ENCODE measurements at regions not wholly inside any gene's neighbourhood (a gene's known extent, or its start where the extent isn't known, plus 50 kb on each side); places are given as distances from the start of the nearest gene placed in this dataset.
A peak's percentile ranks its signal among the peaks of the same experiment; 100 is the strongest.

DNA sequence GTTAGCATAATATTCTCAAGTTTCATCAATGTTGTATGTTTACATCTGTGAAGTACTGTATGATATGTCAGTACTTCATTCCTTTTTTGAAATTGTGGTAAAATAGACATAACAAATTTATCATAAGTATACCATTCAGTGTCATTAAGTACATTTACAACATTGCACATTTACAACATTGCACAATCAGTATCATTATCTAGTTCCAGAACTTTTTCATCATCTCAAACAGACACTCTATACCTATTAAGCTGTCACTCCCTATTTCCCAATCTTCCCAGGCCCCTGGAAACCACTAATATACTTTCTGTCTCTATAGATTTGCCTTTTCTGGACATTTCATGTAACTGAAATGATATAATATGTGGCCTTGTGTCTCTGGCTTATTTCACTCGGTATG lies 75.1 kb upstream of the ATG10 start:
- WGBS (ENCODE audit: extremely low coverage, insufficient coverage, insufficient read length) = no CpG with 5 or more reads among the region's 1 CpG
- H3K36me3 ChIP-seq (ENCODE audit: control insufficient read depth in 1 of 2, insufficient read depth in 2 of 2, low read length in 2 of 2) = no peaks in the 10 kb centered on the region
- no peak overlapping the region for H3K4me2 ChIP-seq (ENCODE audit: low read length)
- H3K14ac ChIP-seq (ENCODE audit: low read length) = no peak overlapping the region
- DNase-seq = no peak
- no peaks in the 10 kb centered on the region for H3K4me1 ChIP-seq (ENCODE audit: control insufficient read depth in 1 of 2, insufficient read depth in 2 of 2, low read length in 2 of 2)
- H2AFZ ChIP-seq (ENCODE audit: insufficient read depth, low read length, poor library complexity) = no peak overlapping the region
- H4K12ac ChIP-seq (ENCODE audit: low read depth, low read length) = no peak overlapping the region
- no peak overlapping the region for H3K9ac ChIP-seq (ENCODE audit: low read length)
- H3K4me3 ChIP-seq (ENCODE audit: low read depth, low read length) = no peak overlapping the region
- H2BK5ac ChIP-seq (ENCODE audit: low read depth, low read length, poor library complexity) = no peak overlapping the region
- no peak overlapping the region for H3K27ac ChIP-seq (ENCODE audit: low read depth, low read length)
- H2AK5ac ChIP-seq (ENCODE audit: low read length) = no peak overlapping the region
- no peak overlapping the region for H3K4ac ChIP-seq (ENCODE audit: low read depth, low read length)
- no peak overlapping the region for H2BK120ac ChIP-seq (ENCODE audit: insufficient read depth, low read length, poor library complexity)
- H3K79me2 ChIP-seq (ENCODE audit: control insufficient read depth, insufficient read depth, low read length, poor library complexity) = no peaks in the 10 kb centered on the region
- H4K8ac ChIP-seq (ENCODE audit: low read depth, low read length) = no peak overlapping the region
- H4K91ac ChIP-seq (ENCODE audit: low read depth, low read length) = no peak overlapping the region
- no peaks in the 10 kb centered on the region for H3K79me1 ChIP-seq (ENCODE audit: low read length)
- H3K27me3 ChIP-seq (ENCODE audit: insufficient read depth, low read length) = no peaks in the 10 kb centered on the region
- H3K9me3 ChIP-seq (ENCODE audit: insufficient read depth, low read depth, low read length) = peaks cover 2% of the 10 kb centered on the region
- no peak overlapping the region for H3K18ac ChIP-seq (ENCODE audit: low read length)
- H3K23ac ChIP-seq (ENCODE audit: low read length) = no peak overlapping the region
- no peak overlapping the region for H2BK12ac ChIP-seq (ENCODE audit: low read length)

DNA sequence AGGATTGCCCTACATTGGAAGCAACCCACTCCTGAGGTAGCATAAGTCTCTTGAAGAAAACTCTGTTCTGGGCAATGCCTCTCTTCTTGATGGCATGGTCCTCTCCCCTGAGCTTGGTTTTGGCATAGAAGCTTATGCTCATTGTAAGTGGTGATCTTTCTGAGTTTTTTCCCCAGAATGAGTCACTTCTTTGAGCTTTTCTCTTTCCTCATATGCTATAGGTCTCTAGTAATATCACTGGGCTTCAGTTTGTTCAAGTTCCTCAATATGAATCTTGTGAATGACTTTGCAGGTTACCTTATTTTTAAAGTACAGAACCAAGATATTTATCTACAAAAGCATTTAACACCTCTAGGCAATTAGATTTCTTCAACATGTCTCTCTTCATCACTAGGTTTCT lies 76.5 kb upstream of the ATG10 start:
- no peak overlapping the region for H3K4me3 ChIP-seq (ENCODE audit: low read depth, low read length)
- no peaks in the 10 kb centered on the region for H3K36me3 ChIP-seq (ENCODE audit: control insufficient read depth in 1 of 2, insufficient read depth in 2 of 2, low read length in 2 of 2)
- no peak overlapping the region for H2BK120ac ChIP-seq (ENCODE audit: insufficient read depth, low read length, poor library complexity)
- H3K23ac ChIP-seq (ENCODE audit: low read length) = no peak overlapping the region
- no peak overlapping the region for H3K27ac ChIP-seq (ENCODE audit: low read depth, low read length)
- H3K9me3 ChIP-seq (ENCODE audit: insufficient read depth, low read depth, low read length) = peaks cover 8% of the 10 kb centered on the region
- no peak overlapping the region for H2AFZ ChIP-seq (ENCODE audit: insufficient read depth, low read length, poor library complexity)
- no peak overlapping the region for H4K8ac ChIP-seq (ENCODE audit: low read depth, low read length)
- H4K12ac ChIP-seq (ENCODE audit: low read depth, low read length) = no peak overlapping the region
- H4K91ac ChIP-seq (ENCODE audit: low read depth, low read length) = no peak overlapping the region
- H3K27me3 ChIP-seq (ENCODE audit: insufficient read depth, low read length) = no peaks in the 10 kb centered on the region
- H3K79me2 ChIP-seq (ENCODE audit: control insufficient read depth, insufficient read depth, low read length, poor library complexity) = no peaks in the 10 kb centered on the region
- H3K18ac ChIP-seq (ENCODE audit: low read length) = no peak overlapping the region
- no peaks in the 10 kb centered on the region for H3K79me1 ChIP-seq (ENCODE audit: low read length)
- no peaks in the 10 kb centered on the region for H3K4me1 ChIP-seq (ENCODE audit: control insufficient read depth in 1 of 2, insufficient read depth in 2 of 2, low read length in 2 of 2)
- H3K4me2 ChIP-seq (ENCODE audit: low read length) = no peak overlapping the region
- no peak overlapping the region for H3K9ac ChIP-seq (ENCODE audit: low read length)
- no peak overlapping the region for H3K4ac ChIP-seq (ENCODE audit: low read depth, low read length)
- no peak overlapping the region for H2BK12ac ChIP-seq (ENCODE audit: low read length)
- no peak overlapping the region for H2BK5ac ChIP-seq (ENCODE audit: low read depth, low read length, poor library complexity)
- H3K14ac ChIP-seq (ENCODE audit: low read length) = no peak overlapping the region
- no peak overlapping the region for H2AK5ac ChIP-seq (ENCODE audit: low read length)
- peak in 1 of 2 donors; percentile 9 for DNase-seq

DNA sequence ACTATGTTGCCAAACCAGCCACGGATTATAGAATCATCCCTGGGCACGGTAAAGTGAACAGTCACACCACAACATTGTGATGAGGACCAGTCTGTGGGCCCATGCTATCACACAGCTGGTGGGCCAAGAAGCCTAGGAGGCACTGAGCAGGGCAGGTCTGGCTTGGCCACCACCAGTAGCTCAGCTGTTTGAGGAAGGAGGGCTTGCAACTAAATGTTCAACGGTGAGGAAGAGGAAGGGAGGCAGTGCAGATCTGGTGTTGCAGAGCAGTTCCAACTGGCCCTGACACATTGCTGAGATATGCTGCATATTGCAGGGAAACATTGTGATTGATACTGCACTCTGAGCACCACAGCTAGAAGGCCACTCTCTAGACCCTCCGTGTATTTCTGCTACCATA lies 77.9 kb upstream of the ATG10 start:
- Histone ChIP-seq H3K23ac (ENCODE audit: low read length) (no peak overlapping the region), H4K8ac (ENCODE audit: low read depth, low read length) (no peak overlapping the region), H3K4ac (ENCODE audit: low read depth, low read length) (no peak overlapping the region), H3K4me3 (ENCODE audit: low read depth, low read length) (no peak overlapping the region), H3K27ac (ENCODE audit: low read depth, low read length) (no peak overlapping the region), H3K4me2 (ENCODE audit: low read length) (no peak overlapping the region), H3K27me3 (ENCODE audit: insufficient read depth, low read length) (no peaks in the 10 kb centered on the region), H3K79me1 (ENCODE audit: low read length) (no peaks in the 10 kb centered on the region), H3K9ac (ENCODE audit: low read length) (no peak overlapping the region), H2BK5ac (ENCODE audit: low read depth, low read length, poor library complexity) (no peak overlapping the region), H2AK5ac (ENCODE audit: low read length) (no peak overlapping the region), H4K12ac (ENCODE audit: low read depth, low read length) (no peak overlapping the region), H3K36me3 (ENCODE audit: control insufficient read depth in 1 of 2, insufficient read depth in 2 of 2, low read length in 2 of 2) (no peaks in the 10 kb centered on the region), H3K14ac (ENCODE audit: low read length) (no peak overlapping the region), H3K79me2 (ENCODE audit: control insufficient read depth, insufficient read depth, low read length, poor library complexity) (no peaks in the 10 kb centered on the region), H3K18ac (ENCODE audit: low read length) (no peak overlapping the region), H2BK120ac (ENCODE audit: insufficient read depth, low read length, poor library complexity) (no peak overlapping the region), H3K4me1 (ENCODE audit: control insufficient read depth in 1 of 2, insufficient read depth in 2 of 2, low read length in 2 of 2) (no peaks in the 10 kb centered on the region), H2AFZ (ENCODE audit: insufficient read depth, low read length, poor library complexity) (no peak overlapping the region), H2BK12ac (ENCODE audit: low read length) (no peak overlapping the region), H3K9me3 (ENCODE audit: insufficient read depth, low read depth, low read length) (peaks cover 8% of the 10 kb centered on the region), H4K91ac (ENCODE audit: low read depth, low read length) (no peak overlapping the region)
- no CpG with 5 or more reads among the region's 4 CpGs for WGBS (ENCODE audit: extremely low coverage, insufficient coverage, insufficient read length)
- no peak for DNase-seq

DNA sequence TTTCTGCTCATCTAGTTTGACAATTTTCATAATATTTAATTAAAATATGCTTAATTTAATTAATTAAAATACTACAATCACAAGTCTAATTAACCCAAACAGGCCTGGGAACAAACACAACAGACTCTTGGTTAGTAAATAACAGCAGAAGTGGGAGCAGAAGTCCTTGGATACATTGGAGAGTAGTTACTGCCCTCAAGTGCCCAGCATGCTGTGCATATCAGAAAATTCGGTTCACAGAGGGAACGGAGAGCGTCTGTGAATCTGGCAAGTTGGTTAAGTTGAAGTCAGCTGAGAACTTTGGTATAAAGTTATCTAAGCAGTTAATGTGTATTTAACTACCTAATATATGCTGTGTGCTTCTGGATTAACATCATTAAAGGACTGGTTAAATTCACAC lies 87.0 kb upstream of the ATG10 start:
- Histone ChIP-seq H3K79me2 (ENCODE audit: control insufficient read depth, insufficient read depth, low read length, poor library complexity) (no peaks in the 10 kb centered on the region), H3K27me3 (ENCODE audit: insufficient read depth, low read length) (no peaks in the 10 kb centered on the region), H3K4me3 (ENCODE audit: low read depth, low read length) (no peak overlapping the region), H3K27ac (ENCODE audit: low read depth, low read length) (no peak overlapping the region), H2BK5ac (ENCODE audit: low read depth, low read length, poor library complexity) (no peak overlapping the region), H3K9me3 (ENCODE audit: insufficient read depth, low read depth, low read length) (no peaks in the 10 kb centered on the region), H4K8ac (ENCODE audit: low read depth, low read length) (no peak overlapping the region), H3K14ac (ENCODE audit: low read length) (no peak overlapping the region), H3K18ac (ENCODE audit: low read length) (no peak overlapping the region), H4K12ac (ENCODE audit: low read depth, low read length) (no peak overlapping the region), H3K36me3 (ENCODE audit: control insufficient read depth in 1 of 2, insufficient read depth in 2 of 2, low read length in 2 of 2) (no peaks in the 10 kb centered on the region), H3K4me1 (ENCODE audit: control insufficient read depth in 1 of 2, insufficient read depth in 2 of 2, low read length in 2 of 2) (no peaks in the 10 kb centered on the region), H2BK12ac (ENCODE audit: low read length) (no peak overlapping the region), H3K79me1 (ENCODE audit: low read length) (no peaks in the 10 kb centered on the region), H2BK120ac (ENCODE audit: insufficient read depth, low read length, poor library complexity) (no peak overlapping the region), H2AK5ac (ENCODE audit: low read length) (no peak overlapping the region), H3K23ac (ENCODE audit: low read length) (no peak overlapping the region), H3K9ac (ENCODE audit: low read length) (no peak overlapping the region), H3K4ac (ENCODE audit: low read depth, low read length) (no peak overlapping the region), H4K91ac (ENCODE audit: low read depth, low read length) (no peak overlapping the region), H2AFZ (ENCODE audit: insufficient read depth, low read length, poor library complexity) (no peak overlapping the region), H3K4me2 (ENCODE audit: low read length) (no peak overlapping the region)
- no CpG with 5 or more reads among the region's 3 CpGs for WGBS (ENCODE audit: extremely low coverage, insufficient coverage, insufficient read length)
- no peak for DNase-seq

DNA sequence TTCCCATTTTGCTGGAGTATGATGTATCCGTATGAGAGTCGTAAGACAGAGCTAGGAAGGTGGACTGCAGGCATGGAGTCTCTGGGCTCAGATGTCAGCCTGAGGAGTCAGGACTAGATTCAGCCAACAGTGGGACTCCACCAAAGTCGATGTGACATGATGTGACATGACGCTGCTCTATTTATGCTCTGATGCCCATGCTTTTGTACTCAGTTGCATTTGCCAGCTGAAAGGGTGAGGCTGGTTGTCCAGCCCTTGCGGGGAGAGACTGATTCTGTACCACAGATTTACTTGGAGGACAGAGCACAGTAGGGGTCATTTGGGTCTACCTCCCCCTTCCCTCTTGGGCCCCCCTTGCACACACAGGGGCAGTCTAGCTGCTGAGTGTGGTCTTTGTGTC lies 88.5 kb upstream of the ATG10 start:
- no peak overlapping the region for H3K4ac ChIP-seq (ENCODE audit: low read depth, low read length)
- H3K27ac ChIP-seq (ENCODE audit: low read depth, low read length) = no peak overlapping the region
- WGBS (ENCODE audit: extremely low coverage, insufficient coverage, insufficient read length) = no CpG with 5 or more reads among the region's 5 CpGs
- H3K79me1 ChIP-seq (ENCODE audit: low read length) = no peaks in the 10 kb centered on the region
- H3K4me3 ChIP-seq (ENCODE audit: low read depth, low read length) = no peak overlapping the region
- no peaks in the 10 kb centered on the region for H3K79me2 ChIP-seq (ENCODE audit: control insufficient read depth, insufficient read depth, low read length, poor library complexity)
- no peak overlapping the region for H2BK120ac ChIP-seq (ENCODE audit: insufficient read depth, low read length, poor library complexity)
- no peaks in the 10 kb centered on the region for H3K27me3 ChIP-seq (ENCODE audit: insufficient read depth, low read length)
- H2AFZ ChIP-seq (ENCODE audit: insufficient read depth, low read length, poor library complexity) = no peak overlapping the region
- H2BK5ac ChIP-seq (ENCODE audit: low read depth, low read length, poor library complexity) = no peak overlapping the region
- no peaks in the 10 kb centered on the region for H3K9me3 ChIP-seq (ENCODE audit: insufficient read depth, low read depth, low read length)
- no peak overlapping the region for H4K91ac ChIP-seq (ENCODE audit: low read depth, low read length)
- no peak overlapping the region for H4K8ac ChIP-seq (ENCODE audit: low read depth, low read length)
- no peak overlapping the region for H4K12ac ChIP-seq (ENCODE audit: low read depth, low read length)
- no peak overlapping the region for H3K23ac ChIP-seq (ENCODE audit: low read length)
- no peak for DNase-seq
- no peak overlapping the region for H3K18ac ChIP-seq (ENCODE audit: low read length)
- no peaks in the 10 kb centered on the region for H3K4me1 ChIP-seq (ENCODE audit: control insufficient read depth in 1 of 2, insufficient read depth in 2 of 2, low read length in 2 of 2)
- H2AK5ac ChIP-seq (ENCODE audit: low read length) = no peak overlapping the region
- H3K14ac ChIP-seq (ENCODE audit: low read length) = no peak overlapping the region
- no peak overlapping the region for H3K4me2 ChIP-seq (ENCODE audit: low read length)
- no peaks in the 10 kb centered on the region for H3K36me3 ChIP-seq (ENCODE audit: control insufficient read depth in 1 of 2, insufficient read depth in 2 of 2, low read length in 2 of 2)
- H2BK12ac ChIP-seq (ENCODE audit: low read length) = no peak overlapping the region
- no peak overlapping the region for H3K9ac ChIP-seq (ENCODE audit: low read length)

Measured in trophoblast cell (in vitro differentiated cells and primary cell).